ENCODE measurements at regions not wholly inside any gene's neighbourhood (a gene's known extent, or its start where the extent isn't known, plus 50 kb on each side); places are given as distances from the start of the nearest gene placed in this dataset.

DNA sequence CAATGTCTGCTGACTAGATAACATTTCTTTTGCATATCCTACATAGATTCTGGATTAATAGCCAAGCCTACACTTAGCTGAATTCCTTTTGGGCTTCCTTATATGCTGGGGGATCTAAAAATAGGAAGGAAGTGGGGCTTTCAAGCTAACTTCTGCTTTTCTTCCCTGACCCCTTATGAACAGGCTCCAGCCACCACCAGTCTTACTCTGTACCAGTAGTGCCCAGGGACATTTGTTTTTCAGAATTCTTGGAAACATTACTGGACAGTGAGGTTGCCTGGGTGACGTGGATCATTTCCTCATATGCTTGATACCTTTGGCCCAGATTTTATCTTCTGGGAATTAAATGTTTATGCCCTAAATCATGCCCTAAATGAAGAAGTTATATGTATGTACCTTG is 55.9 kb upstream of the SRRM4 start:
- H3K27me3 ChIP-seq, result no peaks in the 10 kb centered on the region
- intact Hi-C loops (cut with DNase I), result no loop called here
- no peak overlapping the region for H3K27ac ChIP-seq
- no peak for TF ChIP-seq CTCF (IDR thresholded peaks at IDR 0.05)
- no peak for TF ChIP-seq POLR2AphosphoS5 (IDR thresholded peaks at IDR 0.05)
- no peak for TF ChIP-seq POLR2A (IDR thresholded peaks at IDR 0.05)
- no peak for TF ChIP-seq EP300 (IDR thresholded peaks at IDR 0.05)
- 10 to 25% methylated on average over 1 of the region's 1 CpG for WGBS, 2 donors
- no peak overlapping the region for H3K4me3 ChIP-seq
- no peaks in the 10 kb centered on the region for H3K9me3 ChIP-seq
- DNase-seq, result no peak
- H3K36me3 ChIP-seq, result no peaks in the 10 kb centered on the region
- no peaks in the 10 kb centered on the region for H3K4me1 ChIP-seq

DNA sequence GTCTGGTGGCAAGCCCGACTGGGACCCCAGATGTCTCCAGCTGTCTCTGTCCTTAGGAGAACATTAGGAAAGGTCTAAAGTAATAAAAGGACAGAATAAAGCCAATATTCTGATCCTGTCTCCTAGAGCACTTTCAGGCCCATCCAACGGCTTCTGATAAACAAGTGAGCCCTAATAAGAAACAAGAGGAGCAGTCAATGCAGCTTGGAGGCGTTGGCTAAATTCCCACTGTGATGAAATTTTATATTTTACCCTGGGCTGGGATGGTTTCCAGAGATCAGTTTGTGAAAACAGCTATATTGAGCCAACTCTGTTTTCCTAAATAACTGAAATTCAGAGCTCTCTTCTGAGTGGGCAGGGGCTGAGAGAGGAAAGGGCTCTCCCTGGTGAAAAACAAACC is 55.5 kb upstream of the SRRM4 start:
- H3K4me3 ChIP-seq, result no peak overlapping the region
- no peak for DNase-seq
- intact Hi-C loops (cut with DNase I), result no loop called here
- no peaks in the 10 kb centered on the region for H3K9me3 ChIP-seq
- no peak overlapping the region for H3K27ac ChIP-seq
- no peaks in the 10 kb centered on the region for H3K36me3 ChIP-seq
- 51 to 65% methylated on average over 3 of the region's 3 CpGs for whole genome bisulfite sequencing, 2 donors
- no peaks in the 10 kb centered on the region for H3K4me1 ChIP-seq
- TF ChIP-seq POLR2A (IDR thresholded peaks at IDR 0.05), result no peak
- TF ChIP-seq EP300 (IDR thresholded peaks at IDR 0.05), result no peak
- TF ChIP-seq POLR2AphosphoS5 (IDR thresholded peaks at IDR 0.05), result no peak
- no peak for TF ChIP-seq CTCF (IDR thresholded peaks at IDR 0.05)
- no peaks in the 10 kb centered on the region for H3K27me3 ChIP-seq

Small RNAs in the stretch of these regions (small RNA-seq; reads per million reads assigned to genes)
- 0 reads per million in 3 donors for gene RF00428
- 0 reads per million in 3 donors for gene RNA5SP374

Measured in sigmoid colon (tissue), 6 donors.